ENCODE measurements at regions not wholly inside any gene's neighbourhood (a gene's known extent, or its start where the extent isn't known, plus 50 kb on each side); places are given as distances from the start of the nearest gene placed in this dataset.
A peak's percentile ranks its signal among the peaks of the same experiment; 100 is the strongest.

GRCh38 chr2:238726670-238727584, 121.0 kb upstream of the TWIST2 start:
- DNase-seq (ENCODE audit: low spot score) = no peak

- no peak for DNase-seq (ENCODE audit: low spot score)
These were observed 120.1 kb upstream of the TWIST2 start for GRCh38 chr2:238727585-238728329.

GRCh38 chr2:238728330-238729260, 119.3 kb upstream of the TWIST2 start:
- DNase-seq (ENCODE audit: low spot score) = no peak

- no peak for DNase-seq (ENCODE audit: low spot score)
These were observed 118.5 kb upstream of the TWIST2 start for GRCh38 chr2:238729261-238729935.

GRCh38 chr2:238730001-238730669, 117.8 kb upstream of the TWIST2 start:
- DNase-seq (ENCODE audit: low spot score) = no peak

- no peak for DNase-seq (ENCODE audit: low spot score)
These were observed 117.0 kb upstream of the TWIST2 start for GRCh38 chr2:238730881-238731280.

- DNase-seq (ENCODE audit: low spot score) = no peak
These were observed 115.9 kb upstream of the TWIST2 start for GRCh38 chr2:238731961-238732360.

GRCh38 chr2:238738917-238739316, 109.0 kb upstream of the TWIST2 start:
- no peak for DNase-seq (ENCODE audit: low spot score)

GRCh38 chr2:238739668-238740067, 108.2 kb upstream of the TWIST2 start:
- DNase-seq (ENCODE audit: low spot score) = peak; percentile 3

- DNase-seq (ENCODE audit: low spot score) = no peak
These were observed 106.6 kb upstream of the TWIST2 start for GRCh38 chr2:238741277-238741676.

GRCh38 chr2:238742066-238742465, 105.8 kb upstream of the TWIST2 start:
- DNase-seq (ENCODE audit: low spot score) = no peak

- DNase-seq (ENCODE audit: low spot score) = no peak
These were observed 105.2 kb upstream of the TWIST2 start for GRCh38 chr2:238742664-238743063.

- no peak for DNase-seq (ENCODE audit: low spot score)
These were observed 104.4 kb upstream of the TWIST2 start for GRCh38 chr2:238743243-238744065.

GRCh38 chr2:238744951-238745350, 102.9 kb upstream of the TWIST2 start:
- DNase-seq (ENCODE audit: low spot score) = no peak

GRCh38 chr2:238745997-238746396, 101.9 kb upstream of the TWIST2 start:
- no peak for DNase-seq (ENCODE audit: low spot score)

GRCh38 chr2:238747114-238747513, 100.8 kb upstream of the TWIST2 start:
- no peak for DNase-seq (ENCODE audit: low spot score)

GRCh38 chr2:238747557-238747956, 100.3 kb upstream of the TWIST2 start:
- DNase-seq (ENCODE audit: low spot score) = no peak

- DNase-seq (ENCODE audit: low spot score) = no peak
These were observed 97.5 kb upstream of the TWIST2 start for GRCh38 chr2:238750212-238750904.

- no peak for DNase-seq (ENCODE audit: low spot score)
These were observed 93.6 kb upstream of the TWIST2 start for GRCh38 chr2:238754259-238754658.

Data from NAMALWA (cell line).